ENCODE measurements at regions not wholly inside any gene's neighbourhood (a gene's known extent, or its start where the extent isn't known, plus 50 kb on each side); places are given as distances from the start of the nearest gene placed in this dataset.

GRCh38 chr6:113636357-113636824, 220.8 kb upstream of the MARCKS start:
- no peak for DNase-seq

- no peak for DNase-seq
These were observed 217.1 kb upstream of the MARCKS start for GRCh38 chr6:113640051-113640450.

- no peak for DNase-seq
These were observed 215.0 kb upstream of the MARCKS start for GRCh38 chr6:113642001-113642713.

- DNase-seq: no peak
These were observed 214.3 kb upstream of the MARCKS start for GRCh38 chr6:113642714-113643406.

GRCh38 chr6:113643407-113643770, 213.8 kb upstream of the MARCKS start:
- no peak for DNase-seq

- DNase-seq: no peak
These were observed 212.1 kb upstream of the MARCKS start for GRCh38 chr6:113644861-113645575.

GRCh38 chr6:113645576-113645970, 211.6 kb upstream of the MARCKS start:
- DNase-seq: no peak

GRCh38 chr6:113645986-113646385, 211.2 kb upstream of the MARCKS start:
- DNase-seq: no peak

- no peak for DNase-seq
These were observed 210.4 kb upstream of the MARCKS start for GRCh38 chr6:113646701-113647100.

- DNase-seq: no peak
These were observed 209.8 kb upstream of the MARCKS start for GRCh38 chr6:113647143-113647889.

- DNase-seq: no peak
These were observed 208.4 kb upstream of the MARCKS start for GRCh38 chr6:113648698-113649097.

GRCh38 chr6:113649276-113649675, 207.9 kb upstream of the MARCKS start:
- DNase-seq: no peak

GRCh38 chr6:113649880-113650609, 207.1 kb upstream of the MARCKS start:
- DNase-seq: no peak

- no peak for DNase-seq
These were observed 206.6 kb upstream of the MARCKS start for GRCh38 chr6:113650610-113650979.

GRCh38 chr6:113651120-113651519, 206.0 kb upstream of the MARCKS start:
- DNase-seq: no peak

GRCh38 chr6:113651920-113652319, 205.2 kb upstream of the MARCKS start:
- DNase-seq: no peak

- no peak for DNase-seq
These were observed 203.9 kb upstream of the MARCKS start for GRCh38 chr6:113653275-113653674.

- no peak for DNase-seq
These were observed 202.7 kb upstream of the MARCKS start for GRCh38 chr6:113654396-113654795.

- DNase-seq: no peak
These were observed 201.4 kb upstream of the MARCKS start for GRCh38 chr6:113655761-113656160.

- no peak for DNase-seq
These were observed 197.3 kb upstream of the MARCKS start for GRCh38 chr6:113659762-113660404.

- DNase-seq: no peak
These were observed 196.3 kb upstream of the MARCKS start for GRCh38 chr6:113660819-113661218.

GRCh38 chr6:113662093-113662665, 195.0 kb upstream of the MARCKS start:
- DNase-seq: no peak
